CD8-positive, alpha-beta memory T cell (primary cell): ENCODE measurements at regions not wholly inside any gene's neighbourhood (a gene's known extent, or its start where the extent isn't known, plus 50 kb on each side); places are given as distances from the start of the nearest gene placed in this dataset.
"Not testable (repeated sequence)": the region's sequence is repeated elsewhere in the genome, so short reads cannot be mapped to it uniquely, and the experiment has no call there.

Source experiments
- CTCF ChIA-PET: fragments of 350-600 bp; sonication (Branson Sonifier 250); formaldehyde crosslinking; loops from one replicate; lab custom pipeline; 2021; ENCODE audit warnings: antibody characterized with exemption; lab: Charles Lee
- POLR2A ChIA-PET: fragments of 350-600 bp; sonication (Branson Sonifier 250); formaldehyde crosslinking; loops from one replicate; lab custom pipeline; 2021; ENCODE audit warnings: antibody characterized with exemption; lab: Charles Lee
- DNase-seq, 5 donors: peaks; one replicate each; pipeline versions ENCODE4 v3.0.0 to v3.0.0-alpha.2; 2020 to 2022; ENCODE audit warnings: mixed read lengths in 1 of 5
- H3K27ac ChIP-seq: one replicate; pipeline ENCODE4 v1.7.0; 2013; ENCODE audit warnings: low read depth, mild to moderate bottlenecking, low read length, moderate library complexity
- H3K27me3 ChIP-seq: 2 replicates; pipeline ENCODE4 v1.7.0; 2013; ENCODE audit warnings: low read length, mild to moderate bottlenecking; ENCODE audit not compliant: insufficient read depth, poor library complexity, severe bottlenecking
- H3K36me3 ChIP-seq: 2 replicates; pipeline ENCODE4 v1.7.0; 2013; ENCODE audit warnings: mild to moderate bottlenecking, low read length, moderate library complexity; ENCODE audit not compliant: insufficient read depth
- H3K4me1 ChIP-seq: 2 replicates; pipeline ENCODE4 v1.7.0; 2013; ENCODE audit warnings: mild to moderate bottlenecking, low read length, moderate library complexity; ENCODE audit not compliant: insufficient read depth
- H3K4me3 ChIP-seq: 2 replicates; pipeline ENCODE4 v1.7.0; 2013; ENCODE audit warnings: mild to moderate bottlenecking, low read length
- H3K9me3 ChIP-seq: 2 replicates; pipeline ENCODE4 v1.7.0; 2013; ENCODE audit warnings: mild to moderate bottlenecking, low read length
- H3K27ac Mint-ChIP-seq, 8 donors: one replicate each; pipeline ENCODE4 v1.8.0; 2020 to 2021; ENCODE audit warnings: mixed read lengths in 8 of 8, mild to moderate bottlenecking in 6 of 8, inconsistent platforms in 3 of 8, moderate library complexity in 3 of 8
- H3K27me3 Mint-ChIP-seq, 2 donors: one replicate each; pipeline ENCODE4 v1.8.0; 2020 to 2021; ENCODE audit warnings: mixed read lengths in 2 of 2, mild to moderate bottlenecking in 1 of 2, moderate library complexity in 1 of 2
- H3K36me3 Mint-ChIP-seq, 3 donors: one replicate each; pipeline ENCODE4 v1.8.0; 2020 to 2021; ENCODE audit warnings: mixed read lengths in 3 of 3, inconsistent platforms in 1 of 3, mild to moderate bottlenecking in 1 of 3
- H3K4me1 Mint-ChIP-seq, 3 donors: one replicate each; pipeline ENCODE4 v1.8.0; 2020 to 2021; ENCODE audit warnings: mixed read lengths in 3 of 3, inconsistent platforms in 1 of 3, mild to moderate bottlenecking in 1 of 3
- H3K4me3 Mint-ChIP-seq, 7 donors: one replicate each; pipeline ENCODE4 v1.8.0; 2020 to 2021; ENCODE audit warnings: mixed read lengths in 7 of 7, mild to moderate bottlenecking in 6 of 7, moderate library complexity in 4 of 7, inconsistent platforms in 2 of 7
- H3K9me3 Mint-ChIP-seq, 5 donors: one replicate each; pipeline ENCODE4 v1.8.0; 2020 to 2022; ENCODE audit warnings: mixed read lengths in 5 of 5, mild to moderate bottlenecking in 3 of 5, moderate library complexity in 2 of 5, inconsistent platforms in 1 of 5

DNA sequence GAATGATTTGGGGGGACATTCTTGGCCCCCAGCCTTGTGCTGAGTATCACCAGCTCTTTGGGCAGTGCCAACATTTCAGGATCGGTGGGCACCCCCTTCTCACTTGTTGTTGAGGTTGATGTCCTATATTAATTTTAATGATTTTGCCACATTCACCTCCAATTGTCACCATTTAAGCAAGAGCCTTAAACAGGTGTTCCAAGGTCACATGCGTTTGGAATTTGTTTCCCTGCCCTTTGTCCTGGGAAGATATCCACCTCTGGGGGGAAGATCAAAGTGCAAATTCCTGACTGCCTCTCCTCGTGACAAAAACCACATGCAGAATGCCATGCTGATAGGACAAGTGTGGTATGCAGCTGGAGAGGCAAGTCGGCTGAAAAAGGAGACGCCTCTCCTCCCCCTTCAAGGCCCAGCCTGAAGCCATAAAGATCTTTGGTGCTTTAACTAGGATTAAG, 72.5 kb upstream of the ID2 start:
- H3K27ac Mint-ChIP-seq, result no peak overlapping the region
- ChIA-PET CTCF (no interaction called here), POLR2A (no interaction called here)
- H3K4me1 Mint-ChIP-seq, result peaks cover 11 to 20% (median 16%) of the 10 kb centered on the region in 3 donors
- no peaks in the 10 kb centered on the region for H3K27me3 ChIP-seq
- no peak overlapping the region for H3K4me3 Mint-ChIP-seq
- no peak overlapping the region for H3K27ac ChIP-seq
- H3K36me3 ChIP-seq, result no peaks in the 10 kb centered on the region
- peaks cover 0 to 4% (median 0%) of the 10 kb centered on the region in 3 donors for H3K36me3 Mint-ChIP-seq
- DNase-seq, result no peak
- no peaks in the 10 kb centered on the region for H3K9me3 ChIP-seq
- peaks cover 0 to 5% (median 0%) of the 10 kb centered on the region in 5 donors for H3K9me3 Mint-ChIP-seq
- no peaks in the 10 kb centered on the region for H3K27me3 Mint-ChIP-seq
- no peak overlapping the region for H3K4me3 ChIP-seq
- peaks cover 3% of the 10 kb centered on the region for H3K4me1 ChIP-seq

DNA sequence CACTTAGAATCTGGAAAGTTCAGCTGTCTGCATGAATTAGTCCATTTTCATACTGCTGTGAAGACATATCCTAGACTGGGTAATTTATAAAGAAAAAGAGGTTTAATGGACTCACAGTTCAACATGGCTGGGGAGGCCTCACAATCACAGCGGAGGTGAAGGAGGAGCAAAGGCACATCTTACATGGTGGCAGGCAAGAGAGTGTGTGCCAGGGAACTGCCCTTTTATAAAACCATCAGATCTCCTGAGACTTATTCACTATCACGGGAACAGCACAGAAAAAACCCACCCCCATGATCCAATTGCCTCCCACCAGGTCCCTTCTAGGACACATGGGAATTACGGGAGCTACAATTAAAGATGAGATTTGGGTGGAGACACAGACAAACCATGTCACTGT, 71.1 kb upstream of the ID2 start:
- H3K9me3 ChIP-seq, H3K4me3 Mint-ChIP-seq, H3K27ac Mint-ChIP-seq, H3K9me3 Mint-ChIP-seq, H3K27me3 ChIP-seq, H3K4me3 ChIP-seq, H3K27me3 Mint-ChIP-seq, H3K36me3 Mint-ChIP-seq, H3K27ac ChIP-seq, DNase-seq, H3K36me3 ChIP-seq, CTCF ChIA-PET, H3K4me1 ChIP-seq: not testable (repeated sequence)
- peaks cover 11 to 20% (median 16%) of the 10 kb centered on the region in 3 donors for H3K4me1 Mint-ChIP-seq
- POLR2A ChIA-PET, result interaction anchor here (0.5 kb wide), 1 partner anchor 11 kb away, joined by 4 read pairs; no protein-coding TSS in a partner anchor

DNA sequence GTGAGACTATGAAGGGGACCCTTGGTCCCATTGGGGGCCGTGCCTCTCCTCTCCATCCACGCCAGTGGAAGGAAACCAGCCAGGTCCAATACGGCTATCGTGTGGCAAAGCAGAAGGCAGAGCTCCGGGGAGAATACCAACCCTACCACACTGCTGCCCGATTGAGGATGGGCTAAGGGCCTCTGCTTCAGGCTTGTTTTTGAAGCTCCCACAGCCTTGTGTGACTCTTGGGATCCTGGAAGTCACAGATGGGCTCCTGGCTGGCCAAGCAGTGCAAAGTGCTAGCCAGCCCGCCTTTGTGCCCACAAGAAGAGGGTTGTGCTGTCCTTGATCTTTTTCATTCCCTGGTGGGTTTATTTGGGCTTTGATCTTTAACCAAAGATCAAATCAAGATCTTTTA, 70.6 kb upstream of the ID2 start:
- Histone ChIP-seq H3K36me3 (no peaks in the 10 kb centered on the region), H3K9me3 (no peaks in the 10 kb centered on the region), H3K27ac (no peak overlapping the region), H3K4me3 (no peak overlapping the region), H3K4me1 (peaks cover 3% of the 10 kb centered on the region), H3K27me3 (no peaks in the 10 kb centered on the region)
- no peak for DNase-seq
- Mint-ChIP-seq H3K9me3 (peaks cover 0 to 5% (median 0%) of the 10 kb centered on the region in 5 donors), H3K36me3 (peaks cover 0 to 4% (median 0%) of the 10 kb centered on the region in 3 donors), H3K27ac (no peak overlapping the region), H3K4me1 (peaks cover 11 to 20% (median 16%) of the 10 kb centered on the region in 3 donors), H3K4me3 (no peak overlapping the region), H3K27me3 (peaks cover 2 to 5% of the 10 kb centered on the region in 2 donors)
- CTCF ChIA-PET, result no interaction called here
- POLR2A ChIA-PET, result interaction anchor here (0.5 kb wide), 1 partner anchor 11 kb away, joined by 4 read pairs; no protein-coding TSS in a partner anchor

DNA sequence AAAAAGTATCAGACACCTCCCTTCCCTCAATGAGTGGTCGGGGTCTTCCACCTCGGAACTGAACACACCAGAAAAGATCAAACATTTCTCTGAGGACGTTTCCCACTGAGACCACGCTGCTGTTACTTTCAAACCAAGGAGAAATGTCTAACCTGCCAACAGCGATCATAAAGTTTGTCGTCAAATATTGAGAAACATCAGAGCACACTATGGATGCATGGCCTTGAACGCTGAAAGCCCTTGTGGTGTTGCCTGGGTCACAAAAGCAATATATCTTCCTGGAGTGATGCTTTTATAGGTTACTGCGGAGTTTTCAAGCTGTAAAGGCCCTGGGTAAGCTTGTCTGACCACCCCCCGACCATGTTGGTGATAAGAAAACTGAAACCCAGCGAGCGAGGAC, 70.2 kb upstream of the ID2 start:
- H3K9me3 Mint-ChIP-seq, result peaks cover 0 to 5% (median 0%) of the 10 kb centered on the region in 5 donors
- peaks cover 0 to 4% (median 0%) of the 10 kb centered on the region in 3 donors for H3K36me3 Mint-ChIP-seq
- no peak for DNase-seq
- H3K4me3 ChIP-seq, result no peak overlapping the region
- no peak overlapping the region for H3K27ac ChIP-seq
- H3K27me3 ChIP-seq, result no peaks in the 10 kb centered on the region
- H3K9me3 ChIP-seq, result no peaks in the 10 kb centered on the region
- CTCF ChIA-PET, result no interaction called here
- H3K27ac Mint-ChIP-seq, result no peak overlapping the region
- no peak overlapping the region for H3K4me3 Mint-ChIP-seq
- peaks cover 11 to 20% (median 16%) of the 10 kb centered on the region in 3 donors for H3K4me1 Mint-ChIP-seq
- H3K4me1 ChIP-seq, result peaks cover 3% of the 10 kb centered on the region
- H3K36me3 ChIP-seq, result no peaks in the 10 kb centered on the region
- POLR2A ChIA-PET, result no interaction called here
- peaks cover 2 to 5% of the 10 kb centered on the region in 2 donors for H3K27me3 Mint-ChIP-seq

DNA sequence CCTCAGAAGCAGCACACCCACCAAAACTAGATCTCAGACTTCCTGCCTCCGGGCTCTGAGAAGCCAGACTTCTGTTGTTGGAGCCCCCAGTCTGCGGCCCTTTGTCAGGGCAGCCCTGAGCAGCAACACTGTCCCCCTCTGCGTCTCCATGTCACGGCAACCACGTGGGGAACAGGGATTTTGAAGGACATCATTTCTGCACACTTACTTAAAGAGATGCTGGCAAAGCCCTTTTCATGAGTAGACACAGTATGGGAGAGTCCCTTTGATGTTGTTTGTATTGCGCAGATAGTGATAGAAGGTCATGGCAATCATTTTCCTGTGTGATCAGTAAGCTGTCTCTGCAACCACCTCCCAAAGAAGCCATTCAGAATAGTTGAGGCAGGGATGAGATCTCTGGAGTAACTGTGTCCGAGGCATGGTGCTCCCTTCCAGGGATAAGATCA, 69.1 kb upstream of the ID2 start:
- peaks cover 3% of the 10 kb centered on the region for H3K4me1 ChIP-seq
- peak in 1 of 5 donors; percentile 5 for DNase-seq
- Mint-ChIP-seq H3K36me3 (peaks cover 0 to 4% (median 0%) of the 10 kb centered on the region in 3 donors), H3K27me3 (peaks cover 2 to 5% of the 10 kb centered on the region in 2 donors), H3K27ac (no peak overlapping the region), H3K4me1 (peaks cover 11 to 16% (median 14%) of the 10 kb centered on the region in 3 donors), H3K9me3 (peaks cover 0 to 5% (median 0%) of the 10 kb centered on the region in 5 donors), H3K4me3 (no peak overlapping the region)
- H3K36me3 ChIP-seq, result no peaks in the 10 kb centered on the region
- H3K27ac ChIP-seq, result no peak overlapping the region
- no peak overlapping the region for H3K4me3 ChIP-seq
- ChIA-PET POLR2A (no interaction called here), CTCF (no interaction called here)
- no peaks in the 10 kb centered on the region for H3K9me3 ChIP-seq
- H3K27me3 ChIP-seq, result no peaks in the 10 kb centered on the region

DNA sequence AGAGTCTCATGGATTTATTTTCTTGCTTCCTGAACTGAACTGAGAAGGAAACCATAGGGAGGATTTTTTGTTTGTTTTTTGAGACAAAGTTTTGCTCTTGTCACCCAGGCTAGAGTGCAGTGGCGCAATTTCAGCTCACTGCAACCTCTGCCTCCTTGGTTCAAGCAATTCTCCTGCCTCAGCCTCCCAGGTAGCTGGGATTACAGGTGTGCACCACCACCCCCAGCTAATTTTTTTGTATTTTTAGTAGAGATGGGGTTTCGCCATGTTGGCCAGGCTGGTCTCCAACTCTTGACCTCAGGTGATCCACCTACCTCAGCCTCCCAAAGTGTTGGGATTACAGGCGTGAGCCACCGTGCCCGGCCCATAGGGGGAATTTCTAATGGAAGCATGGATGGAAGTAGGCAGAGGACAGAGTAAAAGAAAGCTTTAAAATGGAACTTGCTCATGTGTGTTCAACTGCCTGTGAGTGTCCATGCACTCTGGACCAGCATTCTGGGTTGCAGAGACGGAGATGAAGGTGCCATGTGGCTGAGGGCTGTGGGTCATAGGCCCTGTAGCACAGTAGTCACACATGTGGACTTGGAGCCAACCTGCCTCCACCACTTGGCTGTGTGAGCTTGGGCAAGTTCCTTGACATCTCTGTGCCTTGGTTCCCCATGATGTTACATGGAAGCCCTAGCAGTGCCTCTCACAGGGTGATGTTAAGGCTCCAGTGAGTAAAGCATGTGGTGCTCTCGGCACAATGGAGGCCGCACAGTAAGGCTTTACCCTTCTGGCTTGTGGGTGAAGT, 68.5 kb upstream of the ID2 start:
- CTCF ChIA-PET, DNase-seq, H3K9me3 ChIP-seq, H3K9me3 Mint-ChIP-seq, H3K27ac Mint-ChIP-seq, H3K4me3 ChIP-seq, H3K36me3 ChIP-seq, H3K36me3 Mint-ChIP-seq, H3K4me3 Mint-ChIP-seq, H3K4me1 ChIP-seq, H3K27ac ChIP-seq, POLR2A ChIA-PET, H3K27me3 ChIP-seq, H3K4me1 Mint-ChIP-seq, H3K27me3 Mint-ChIP-seq: not testable (repeated sequence)

DNA sequence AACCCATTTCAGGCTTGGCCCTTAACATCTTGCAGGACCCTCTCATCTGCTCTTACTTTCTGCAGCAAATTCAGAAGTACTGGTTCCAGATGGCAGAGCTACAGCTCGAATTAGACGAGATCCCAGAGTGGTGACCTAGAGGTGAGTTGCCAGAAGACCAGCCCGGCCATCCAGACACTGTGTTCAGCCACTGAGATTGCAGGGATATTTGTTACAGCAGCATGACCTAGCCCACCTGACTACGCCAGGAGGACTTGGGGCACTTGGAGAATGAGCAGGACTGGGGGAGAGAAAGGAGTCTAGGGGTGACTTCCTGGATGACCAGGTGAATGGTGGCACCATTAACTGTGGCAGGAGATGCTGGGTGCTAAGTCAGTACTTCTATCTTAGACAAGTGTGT, 67.2 kb upstream of the ID2 start:
- ChIA-PET CTCF (no interaction called here), POLR2A (no interaction called here)
- H3K4me3 ChIP-seq, result no peak overlapping the region
- H3K27me3 Mint-ChIP-seq, result peaks cover 2 to 12% of the 10 kb centered on the region in 2 donors
- H3K9me3 ChIP-seq, result no peaks in the 10 kb centered on the region
- H3K4me1 Mint-ChIP-seq, result no peaks in the 10 kb centered on the region
- no peaks in the 10 kb centered on the region for H3K36me3 ChIP-seq
- no peak for DNase-seq
- peaks cover 0 to 4% (median 0%) of the 10 kb centered on the region in 3 donors for H3K36me3 Mint-ChIP-seq
- no peak overlapping the region for H3K27ac ChIP-seq
- no peaks in the 10 kb centered on the region for H3K27me3 ChIP-seq
- H3K4me3 Mint-ChIP-seq, result no peak overlapping the region
- peaks cover 0 to 5% (median 0%) of the 10 kb centered on the region in 5 donors for H3K9me3 Mint-ChIP-seq
- no peak overlapping the region for H3K27ac Mint-ChIP-seq
- H3K4me1 ChIP-seq, result no peaks in the 10 kb centered on the region

DNA sequence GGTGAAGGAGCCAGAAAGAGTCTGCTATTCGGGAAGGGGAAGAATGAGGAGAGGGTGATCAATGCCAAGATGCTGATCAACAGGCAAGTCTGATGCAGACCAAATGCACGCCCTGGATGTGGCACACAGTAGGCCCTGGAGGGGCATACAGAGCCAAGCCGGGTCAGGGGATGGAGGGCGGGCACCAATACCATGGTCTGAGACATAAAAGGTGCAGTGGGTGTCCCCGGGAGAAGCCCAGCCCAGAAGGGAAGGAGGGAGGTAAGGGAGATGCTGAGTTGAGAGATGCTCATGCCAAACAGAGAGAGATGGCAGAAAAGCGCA, 66.6 kb upstream of the ID2 start:
- CTCF ChIA-PET, result no interaction called here
- POLR2A ChIA-PET, result no interaction called here
- peak overlapping the region in 2 of 8 donors; percentile 21 to 62 for H3K27ac Mint-ChIP-seq

More for the DNA sequence above, 66.6 kb upstream of the ID2 start:
- Mint-ChIP-seq H3K27me3 (peaks cover 3 to 14% of the 10 kb centered on the region in 2 donors), H3K9me3 (peaks cover 0 to 5% (median 0%) of the 10 kb centered on the region in 5 donors), H3K4me1 (no peaks in the 10 kb centered on the region), H3K4me3 (no peak overlapping the region), H3K36me3 (peaks cover 0 to 4% (median 0%) of the 10 kb centered on the region in 3 donors)
- Histone ChIP-seq H3K27me3 (no peaks in the 10 kb centered on the region), H3K4me1 (no peaks in the 10 kb centered on the region), H3K27ac (no peak overlapping the region), H3K9me3 (no peaks in the 10 kb centered on the region), H3K36me3 (no peaks in the 10 kb centered on the region), H3K4me3 (no peak overlapping the region)
- DNase-seq, result no peak
